ENCODE measurements at regions not wholly inside any gene's neighbourhood (a gene's known extent, or its start where the extent isn't known, plus 50 kb on each side); places are given as distances from the start of the nearest gene placed in this dataset.

- no peak overlapping the region for H3K27ac Mint-ChIP-seq (ENCODE audit: unreplicated experiment)
- no peak for DNase-seq (ENCODE audit: low spot score)
- no peaks in the 10 kb centered on the region for H3K36me3 Mint-ChIP-seq (ENCODE audit: low read depth, unreplicated experiment)
- H3K4me1 Mint-ChIP-seq (ENCODE audit: unreplicated experiment): peaks cover 7% of the 10 kb centered on the region
- peaks cover 3% of the 10 kb centered on the region for H3K27me3 Mint-ChIP-seq (ENCODE audit: unreplicated experiment)
- H3K4me3 Mint-ChIP-seq (ENCODE audit: unreplicated experiment): no peak overlapping the region
- TF ChIP-seq, protein P1, sequence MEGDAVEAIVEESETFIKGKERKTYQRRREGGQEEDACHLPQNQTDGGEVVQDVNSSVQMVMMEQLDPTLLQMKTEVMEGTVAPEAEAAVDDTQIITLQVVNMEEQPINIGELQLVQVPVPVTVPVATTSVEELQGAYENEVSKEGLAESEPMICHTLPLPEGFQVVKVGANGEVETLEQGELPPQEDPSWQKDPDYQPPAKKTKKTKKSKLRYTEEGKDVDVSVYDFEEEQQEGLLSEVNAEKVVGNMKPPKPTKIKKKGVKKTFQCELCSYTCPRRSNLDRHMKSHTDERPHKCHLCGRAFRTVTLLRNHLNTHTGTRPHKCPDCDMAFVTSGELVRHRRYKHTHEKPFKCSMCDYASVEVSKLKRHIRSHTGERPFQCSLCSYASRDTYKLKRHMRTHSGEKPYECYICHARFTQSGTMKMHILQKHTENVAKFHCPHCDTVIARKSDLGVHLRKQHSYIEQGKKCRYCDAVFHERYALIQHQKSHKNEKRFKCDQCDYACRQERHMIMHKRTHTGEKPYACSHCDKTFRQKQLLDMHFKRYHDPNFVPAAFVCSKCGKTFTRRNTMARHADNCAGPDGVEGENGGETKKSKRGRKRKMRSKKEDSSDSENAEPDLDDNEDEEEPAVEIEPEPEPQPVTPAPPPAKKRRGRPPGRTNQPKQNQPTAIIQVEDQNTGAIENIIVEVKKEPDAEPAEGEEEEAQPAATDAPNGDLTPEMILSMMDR (IDR thresholded peaks at IDR 0.05; ENCODE audit: unreplicated experiment): no peak
- no peaks in the 10 kb centered on the region for H3K9me3 Mint-ChIP-seq (ENCODE audit: unreplicated experiment)
Measured at GRCh38 chr12:116398193-116398592, 120.7 kb upstream of the MED13L start.

- Mint-ChIP-seq H3K36me3 (ENCODE audit: low read depth, unreplicated experiment) (no peaks in the 10 kb centered on the region), H3K27me3 (ENCODE audit: unreplicated experiment) (peaks cover 3% of the 10 kb centered on the region), H3K27ac (ENCODE audit: unreplicated experiment) (no peak overlapping the region), H3K9me3 (ENCODE audit: unreplicated experiment) (no peaks in the 10 kb centered on the region), H3K4me3 (ENCODE audit: unreplicated experiment) (no peak overlapping the region), H3K4me1 (ENCODE audit: unreplicated experiment) (peaks cover 5% of the 10 kb centered on the region)
- TF ChIP-seq, protein P1 (IDR thresholded peaks at IDR 0.05; ENCODE audit: unreplicated experiment): no peak
- no peak for DNase-seq (ENCODE audit: low spot score)
Measured at GRCh38 chr12:116399055-116399454, 121.6 kb upstream of the MED13L start.

DNA sequence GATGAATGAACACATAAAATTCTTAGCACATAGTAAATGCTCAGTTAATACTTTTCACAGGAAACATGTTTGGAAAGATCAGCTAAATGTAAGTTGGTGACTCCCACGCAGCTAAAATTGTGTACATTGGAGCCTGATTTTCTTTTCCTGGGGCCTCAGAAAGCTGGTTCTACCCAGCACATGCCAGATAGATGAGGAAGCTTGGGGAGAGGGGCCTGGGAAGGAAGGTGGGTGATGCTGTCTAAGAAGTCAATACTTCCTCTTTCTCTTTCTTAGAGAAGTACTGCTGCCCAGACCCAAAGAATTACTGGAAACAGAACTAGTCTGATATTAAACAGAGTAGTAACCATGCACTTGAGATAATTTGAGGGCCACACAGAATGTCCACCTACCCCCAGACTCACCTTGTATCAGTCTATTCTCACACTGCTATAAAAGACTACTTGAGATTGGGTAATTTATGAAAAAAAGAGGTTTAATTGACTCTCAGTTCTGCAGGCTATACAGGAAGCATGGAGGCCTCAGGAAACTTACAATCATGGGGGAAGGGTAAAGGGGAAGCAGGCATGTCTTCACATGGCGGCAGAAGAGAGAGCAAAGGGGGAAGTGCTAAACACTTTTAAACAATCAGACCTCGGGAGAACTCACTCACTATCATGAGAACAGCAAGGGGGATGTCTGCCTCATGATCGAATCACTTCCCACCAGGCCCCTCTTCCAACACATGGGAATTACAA, 123.3 kb upstream of the MED13L start:
- Mint-ChIP-seq H3K27me3 (ENCODE audit: unreplicated experiment) (peaks cover 3% of the 10 kb centered on the region), H3K9me3 (ENCODE audit: unreplicated experiment) (no peaks in the 10 kb centered on the region), H3K36me3 (ENCODE audit: low read depth, unreplicated experiment) (no peaks in the 10 kb centered on the region), H3K4me1 (ENCODE audit: unreplicated experiment) (peaks cover 5% of the 10 kb centered on the region), H3K4me3 (ENCODE audit: unreplicated experiment) (peak overlapping the region; percentile 24), H3K27ac (ENCODE audit: unreplicated experiment) (no peak overlapping the region)
- TF ChIP-seq, protein P1 (IDR thresholded peaks at IDR 0.05; ENCODE audit: unreplicated experiment): no peak
- no peak for DNase-seq (ENCODE audit: low spot score)

DNA sequence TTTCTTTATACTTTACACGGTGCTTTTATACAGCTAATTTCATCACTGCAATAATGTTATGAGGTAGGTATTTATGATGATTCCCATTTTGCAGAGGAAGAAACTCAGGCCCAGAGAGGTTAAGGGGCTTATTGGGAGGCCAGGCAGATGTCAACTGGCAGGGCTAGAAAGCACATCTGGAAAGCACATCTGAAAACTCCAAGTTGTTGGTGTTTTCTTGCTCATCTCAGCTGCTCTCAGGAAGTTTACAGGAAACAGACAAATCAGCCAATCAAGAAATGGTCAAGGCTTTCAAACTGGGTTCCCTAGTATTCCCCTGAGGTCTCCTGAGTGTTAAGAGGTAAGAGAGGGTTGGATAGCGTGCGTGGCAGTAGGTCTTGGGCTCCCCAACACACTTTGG, 124.1 kb upstream of the MED13L start:
- Mint-ChIP-seq H3K27ac (ENCODE audit: unreplicated experiment) (no peak overlapping the region), H3K4me3 (ENCODE audit: unreplicated experiment) (no peak overlapping the region), H3K4me1 (ENCODE audit: unreplicated experiment) (peaks cover 5% of the 10 kb centered on the region), H3K9me3 (ENCODE audit: unreplicated experiment) (no peaks in the 10 kb centered on the region), H3K27me3 (ENCODE audit: unreplicated experiment) (peaks cover 3% of the 10 kb centered on the region), H3K36me3 (ENCODE audit: low read depth, unreplicated experiment) (no peaks in the 10 kb centered on the region)
- no peak for DNase-seq (ENCODE audit: low spot score)
- TF ChIP-seq, protein P1 (IDR thresholded peaks at IDR 0.05; ENCODE audit: unreplicated experiment): no peak

DNA sequence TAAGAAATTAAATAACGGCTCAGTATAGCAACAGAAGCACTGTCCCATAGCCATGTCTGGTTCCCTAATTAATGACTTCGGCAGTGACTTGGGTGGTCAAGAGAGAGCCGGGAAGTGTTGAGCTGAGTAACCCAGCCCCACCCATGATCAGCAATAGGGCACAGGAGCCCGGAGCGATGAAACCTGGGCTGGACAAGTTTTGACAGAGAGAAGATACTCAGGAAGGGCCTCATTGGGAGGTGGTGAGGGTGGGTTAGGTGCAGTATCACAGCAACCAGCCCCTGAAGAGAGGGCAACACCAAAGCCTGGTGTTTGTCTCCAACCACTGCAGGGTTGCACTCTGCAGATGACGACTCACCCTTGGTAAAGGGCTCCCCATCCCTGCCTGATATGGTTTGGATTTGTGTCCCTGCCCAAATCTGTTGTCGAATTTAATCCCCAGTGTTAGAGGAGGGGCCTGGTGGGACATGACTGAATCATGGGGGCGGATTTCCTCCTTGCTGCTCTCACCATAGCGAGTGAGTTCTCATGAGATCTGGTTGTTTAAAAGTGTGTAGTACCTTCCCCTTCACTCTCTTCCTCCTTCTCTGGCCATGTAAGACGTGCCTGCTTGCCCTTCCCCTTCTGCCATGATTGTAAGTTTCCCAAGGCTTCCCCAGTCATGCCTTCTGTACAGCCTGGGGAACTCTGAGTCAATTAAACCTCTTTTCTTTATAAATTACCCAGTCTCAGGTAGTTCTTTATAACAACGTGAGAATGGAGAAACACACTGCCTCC, 124.9 kb upstream of the MED13L start:
- H3K9me3 Mint-ChIP-seq (ENCODE audit: unreplicated experiment): no peaks in the 10 kb centered on the region
- no peak for DNase-seq (ENCODE audit: low spot score)
- peaks cover 5% of the 10 kb centered on the region for H3K4me1 Mint-ChIP-seq (ENCODE audit: unreplicated experiment)
- H3K4me3 Mint-ChIP-seq (ENCODE audit: unreplicated experiment): no peak overlapping the region
- H3K27ac Mint-ChIP-seq (ENCODE audit: unreplicated experiment): no peak overlapping the region
- peaks cover 3% of the 10 kb centered on the region for H3K27me3 Mint-ChIP-seq (ENCODE audit: unreplicated experiment)
- no peaks in the 10 kb centered on the region for H3K36me3 Mint-ChIP-seq (ENCODE audit: low read depth, unreplicated experiment)
- TF ChIP-seq, protein P1 (IDR thresholded peaks at IDR 0.05; ENCODE audit: unreplicated experiment): no peak

Measured in endothelial cell (in vitro differentiated cells).